ENCODE measurements at regions not wholly inside any gene's neighbourhood (a gene's known extent, or its start where the extent isn't known, plus 50 kb on each side); places are given as distances from the start of the nearest gene placed in this dataset.

DNA sequence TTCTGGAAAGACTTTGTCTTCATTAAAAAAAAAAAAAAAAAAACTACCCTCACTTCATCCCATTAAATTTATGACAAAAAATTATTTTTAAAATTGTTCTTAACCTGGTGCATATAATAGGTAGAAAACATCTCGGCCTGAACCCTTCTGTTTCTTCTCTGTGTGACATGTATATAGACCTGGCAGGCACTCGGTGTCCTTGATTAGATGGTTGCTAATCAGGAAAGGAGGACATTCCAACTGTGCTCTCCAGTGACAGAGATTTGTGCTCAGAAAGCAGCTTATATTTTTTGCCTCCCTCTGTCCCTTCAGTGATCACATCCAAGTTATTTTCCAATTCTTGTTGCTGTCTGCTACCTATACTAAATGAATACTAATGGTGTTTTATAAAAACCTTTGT is 355.6 kb downstream of the CBLL2 start:
- POLR2A ChIA-PET = no interaction called here
- Histone ChIP-seq H3K36me3 (ENCODE audit: insufficient read depth, low read length) (no peaks in the 10 kb centered on the region), H3K4me1 (ENCODE audit: insufficient read depth, low read length) (no peaks in the 10 kb centered on the region), H3K9me3 (ENCODE audit: low read length) (no peaks in the 10 kb centered on the region), H3K27me3 (ENCODE audit: insufficient read depth, low read length, poor library complexity, severe bottlenecking) (no peaks in the 10 kb centered on the region), H3K27ac (ENCODE audit: low read depth, low read length) (no peak overlapping the region), H3K4me3 (ENCODE audit: low read length) (no peak overlapping the region)
- no peak for DNase-seq
- Mint-ChIP-seq H3K4me3 (no peak overlapping the region), H3K9me3 (peaks cover 0 to 4% (median 0%) of the 10 kb centered on the region in 5 donors), H3K4me1 (no peaks in the 10 kb centered on the region), H3K27ac (no peak overlapping the region), H3K27me3 (no peaks in the 10 kb centered on the region), H3K36me3 (no peaks in the 10 kb centered on the region)
- CTCF ChIA-PET = no interaction called here

DNA sequence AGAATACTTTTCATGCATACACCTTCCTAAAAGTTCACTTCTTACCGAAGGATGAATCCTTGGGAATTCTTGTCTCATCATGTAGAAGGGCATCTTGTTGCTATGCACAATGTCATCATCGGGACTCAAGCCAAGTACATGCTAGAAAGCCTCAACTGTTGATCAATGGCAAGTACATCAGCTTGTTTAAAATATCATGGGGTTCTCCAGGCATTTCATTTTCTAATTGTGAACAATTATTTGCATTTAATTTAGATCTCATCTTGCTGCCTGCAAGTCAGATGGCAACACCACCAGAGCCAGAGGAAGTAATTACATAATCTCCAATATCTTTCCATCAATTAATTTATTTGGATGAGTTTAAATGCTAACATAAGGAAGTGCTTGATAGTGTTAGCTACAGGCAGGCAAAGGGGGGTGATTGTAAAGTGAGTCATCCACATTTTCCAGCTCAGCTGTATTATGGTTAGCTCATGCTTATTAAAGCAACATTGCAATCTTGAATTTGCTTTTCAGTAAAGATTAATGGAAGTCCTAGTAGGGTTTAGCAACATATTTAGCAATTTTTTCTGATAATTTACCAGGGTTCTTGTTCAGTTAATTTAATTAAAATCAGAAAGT is 356.5 kb downstream of the CBLL2 start:
- no peak overlapping the region for H3K27ac ChIP-seq (ENCODE audit: low read depth, low read length)
- no peak overlapping the region for H3K4me3 ChIP-seq (ENCODE audit: low read length)
- H3K27ac Mint-ChIP-seq = no peak overlapping the region
- POLR2A ChIA-PET = no interaction called here
- H3K4me1 Mint-ChIP-seq = no peaks in the 10 kb centered on the region
- no peaks in the 10 kb centered on the region for H3K36me3 ChIP-seq (ENCODE audit: insufficient read depth, low read length)
- DNase-seq = no peak
- CTCF ChIA-PET = no interaction called here
- no peaks in the 10 kb centered on the region for H3K9me3 ChIP-seq (ENCODE audit: low read length)
- peaks cover 0 to 4% (median 0%) of the 10 kb centered on the region in 5 donors for H3K9me3 Mint-ChIP-seq
- no peaks in the 10 kb centered on the region for H3K36me3 Mint-ChIP-seq
- H3K4me1 ChIP-seq (ENCODE audit: insufficient read depth, low read length) = no peaks in the 10 kb centered on the region
- no peak overlapping the region for H3K4me3 Mint-ChIP-seq
- H3K27me3 Mint-ChIP-seq = no peaks in the 10 kb centered on the region
- H3K27me3 ChIP-seq (ENCODE audit: insufficient read depth, low read length, poor library complexity, severe bottlenecking) = no peaks in the 10 kb centered on the region

DNA sequence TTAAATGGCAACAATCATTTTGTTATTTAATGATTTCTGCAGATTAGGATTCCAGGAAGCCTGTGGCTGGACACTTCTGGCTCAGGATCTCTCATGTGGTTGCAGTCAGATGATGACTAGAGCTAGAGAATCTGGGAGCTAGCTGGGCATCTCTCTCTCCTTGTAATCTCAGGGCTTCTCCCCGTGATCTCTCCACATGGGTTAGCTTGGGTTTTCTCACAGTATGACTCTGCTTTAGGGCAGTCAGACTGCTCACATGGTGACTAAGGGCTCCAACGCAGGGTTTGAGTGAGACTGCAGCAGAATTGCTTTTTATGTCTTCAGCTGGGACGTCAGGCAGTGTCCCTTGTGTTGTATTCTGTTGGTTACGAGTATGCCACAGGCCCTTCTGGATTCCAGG is 361.4 kb downstream of the CBLL2 start:
- POLR2A ChIA-PET = no interaction called here
- Histone ChIP-seq H3K27me3 (ENCODE audit: insufficient read depth, low read length, poor library complexity, severe bottlenecking) (no peaks in the 10 kb centered on the region), H3K4me3 (ENCODE audit: low read length) (no peak overlapping the region), H3K9me3 (ENCODE audit: low read length) (no peaks in the 10 kb centered on the region), H3K27ac (ENCODE audit: low read depth, low read length) (no peak overlapping the region), H3K4me1 (ENCODE audit: insufficient read depth, low read length) (no peaks in the 10 kb centered on the region), H3K36me3 (ENCODE audit: insufficient read depth, low read length) (no peaks in the 10 kb centered on the region)
- Mint-ChIP-seq H3K27me3 (no peaks in the 10 kb centered on the region), H3K9me3 (peaks cover 0 to 7% (median 0%) of the 10 kb centered on the region in 5 donors), H3K36me3 (no peaks in the 10 kb centered on the region), H3K4me3 (no peak overlapping the region), H3K27ac (no peak overlapping the region), H3K4me1 (no peaks in the 10 kb centered on the region)
- CTCF ChIA-PET = no interaction called here
- no peak for DNase-seq

DNA sequence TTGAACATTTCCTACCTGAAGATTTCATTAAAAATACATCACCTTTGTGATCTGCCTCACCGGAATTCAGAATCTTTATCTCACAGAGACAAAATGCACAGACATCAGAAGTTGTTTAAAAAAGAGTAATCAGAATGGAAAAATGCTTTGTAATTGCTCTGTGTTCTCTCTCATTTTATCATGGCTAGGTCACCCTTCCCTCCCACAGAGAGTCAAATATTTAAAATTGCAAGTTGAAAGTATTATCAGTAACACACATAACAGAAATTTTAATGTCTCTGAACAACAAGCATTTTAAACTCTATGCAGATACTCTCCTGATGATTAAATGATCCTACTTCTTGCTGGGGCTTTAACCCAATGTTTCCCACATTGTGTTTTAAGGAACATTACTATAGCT is 362.0 kb downstream of the CBLL2 start:
- no peaks in the 10 kb centered on the region for H3K27me3 Mint-ChIP-seq
- ChIA-PET CTCF (no interaction called here), POLR2A (no interaction called here)
- no peak overlapping the region for H3K27ac ChIP-seq (ENCODE audit: low read depth, low read length)
- H3K4me3 Mint-ChIP-seq = no peak overlapping the region
- H3K4me3 ChIP-seq (ENCODE audit: low read length) = no peak overlapping the region
- H3K4me1 ChIP-seq (ENCODE audit: insufficient read depth, low read length) = no peaks in the 10 kb centered on the region
- H3K9me3 ChIP-seq (ENCODE audit: low read length) = no peaks in the 10 kb centered on the region
- no peaks in the 10 kb centered on the region for H3K27me3 ChIP-seq (ENCODE audit: insufficient read depth, low read length, poor library complexity, severe bottlenecking)
- peaks cover 0 to 7% (median 0%) of the 10 kb centered on the region in 5 donors for H3K9me3 Mint-ChIP-seq
- H3K4me1 Mint-ChIP-seq = no peaks in the 10 kb centered on the region
- DNase-seq = no peak
- H3K27ac Mint-ChIP-seq = no peak overlapping the region
- no peaks in the 10 kb centered on the region for H3K36me3 Mint-ChIP-seq
- H3K36me3 ChIP-seq (ENCODE audit: insufficient read depth, low read length) = no peaks in the 10 kb centered on the region

DNA sequence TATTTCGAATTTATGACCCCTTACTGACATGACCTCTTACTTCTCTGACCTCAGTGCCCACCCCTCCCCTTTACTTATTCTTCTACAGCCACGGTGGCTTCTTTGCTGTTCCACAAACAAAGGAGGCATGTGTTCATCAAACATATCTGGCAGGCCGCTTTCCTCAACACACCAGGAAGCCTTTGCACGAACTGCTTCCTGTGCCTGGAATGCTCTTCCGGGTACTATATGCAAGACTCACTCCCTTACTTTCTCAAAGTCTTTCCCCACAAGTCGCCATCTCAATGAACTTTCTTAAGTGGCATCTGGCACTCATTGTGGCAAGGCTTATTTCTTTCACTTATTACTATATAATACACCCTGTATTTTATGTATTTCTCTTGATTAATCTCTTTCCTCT is 351.5 kb upstream of the DDX53 start:
- H3K36me3 Mint-ChIP-seq = no peaks in the 10 kb centered on the region
- H3K4me3 ChIP-seq (ENCODE audit: low read length) = no peak overlapping the region
- H3K4me3 Mint-ChIP-seq = no peak overlapping the region
- peaks cover 0 to 6% (median 0%) of the 10 kb centered on the region in 5 donors for H3K9me3 Mint-ChIP-seq
- no peak overlapping the region for H3K27ac ChIP-seq (ENCODE audit: low read depth, low read length)
- no peaks in the 10 kb centered on the region for H3K27me3 ChIP-seq (ENCODE audit: insufficient read depth, low read length, poor library complexity, severe bottlenecking)
- CTCF ChIA-PET = no interaction called here
- no peaks in the 10 kb centered on the region for H3K9me3 ChIP-seq (ENCODE audit: low read length)
- no peak for DNase-seq
- H3K4me1 Mint-ChIP-seq = no peaks in the 10 kb centered on the region
- H3K27ac Mint-ChIP-seq = no peak overlapping the region
- H3K4me1 ChIP-seq (ENCODE audit: insufficient read depth, low read length) = no peaks in the 10 kb centered on the region
- H3K36me3 ChIP-seq (ENCODE audit: insufficient read depth, low read length) = no peaks in the 10 kb centered on the region
- POLR2A ChIA-PET = no interaction called here
- no peaks in the 10 kb centered on the region for H3K27me3 Mint-ChIP-seq

DNA sequence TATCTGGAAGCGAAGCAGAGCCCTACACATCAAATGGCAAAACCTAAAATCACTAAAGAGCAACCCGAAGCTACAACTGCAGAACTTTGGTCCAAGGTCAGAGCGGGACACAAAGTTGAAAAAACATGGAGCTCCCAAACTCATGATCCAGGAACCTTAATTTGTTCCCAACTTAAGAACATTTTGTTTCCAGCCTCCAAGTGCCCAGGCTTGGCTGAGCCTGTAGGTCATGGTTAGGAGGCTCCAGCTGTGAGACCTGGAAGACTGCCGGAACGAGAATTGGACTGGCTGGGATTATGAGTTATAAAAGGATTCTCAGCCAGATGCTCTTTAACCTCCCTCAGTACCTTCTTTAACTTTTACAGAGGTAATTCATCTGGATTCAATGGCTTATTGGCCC is 349.1 kb upstream of the DDX53 start:
- no peaks in the 10 kb centered on the region for H3K36me3 Mint-ChIP-seq

DNA sequence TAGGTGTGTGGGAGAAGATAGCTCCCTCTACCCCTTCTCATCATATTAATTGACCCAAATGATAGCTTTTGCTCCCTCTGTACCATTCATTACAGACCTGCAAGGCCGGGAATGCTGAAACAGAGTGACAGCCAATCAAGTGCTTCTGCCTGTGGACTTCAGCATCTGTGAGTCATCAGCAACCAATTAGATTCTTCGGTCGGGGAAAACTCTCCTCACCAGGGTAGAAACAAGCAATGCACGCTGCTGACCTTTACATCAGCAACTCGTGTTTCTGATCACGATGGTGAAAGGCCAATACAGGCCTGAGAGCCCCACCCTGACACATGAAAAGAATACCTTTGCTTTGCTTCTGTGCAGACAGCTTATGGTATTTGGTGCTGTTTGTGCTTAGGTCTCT is 347.2 kb upstream of the DDX53 start:
- no peaks in the 10 kb centered on the region for H3K9me3 ChIP-seq (ENCODE audit: low read length)
- no peaks in the 10 kb centered on the region for H3K4me1 ChIP-seq (ENCODE audit: insufficient read depth, low read length)
- Mint-ChIP-seq H3K27me3 (no peaks in the 10 kb centered on the region), H3K4me3 (no peak overlapping the region), H3K27ac (no peak overlapping the region), H3K36me3 (no peaks in the 10 kb centered on the region), H3K4me1 (no peaks in the 10 kb centered on the region), H3K9me3 (peaks cover 0 to 2% (median 0%) of the 10 kb centered on the region in 5 donors)
- ChIA-PET POLR2A (no interaction called here), CTCF (no interaction called here)
- H3K36me3 ChIP-seq (ENCODE audit: insufficient read depth, low read length) = no peaks in the 10 kb centered on the region
- no peak overlapping the region for H3K27ac ChIP-seq (ENCODE audit: low read depth, low read length)
- DNase-seq = no peak
- no peaks in the 10 kb centered on the region for H3K27me3 ChIP-seq (ENCODE audit: insufficient read depth, low read length, poor library complexity, severe bottlenecking)
- H3K4me3 ChIP-seq (ENCODE audit: low read length) = no peak overlapping the region

More for the DNA sequence above, 349.1 kb upstream of the DDX53 start:
- Histone ChIP-seq H3K9me3 (ENCODE audit: low read length) (no peaks in the 10 kb centered on the region), H3K27me3 (ENCODE audit: insufficient read depth, low read length, poor library complexity, severe bottlenecking) (no peaks in the 10 kb centered on the region), H3K36me3 (ENCODE audit: insufficient read depth, low read length) (no peaks in the 10 kb centered on the region), H3K4me1 (ENCODE audit: insufficient read depth, low read length) (no peaks in the 10 kb centered on the region), H3K27ac (ENCODE audit: low read depth, low read length) (no peak overlapping the region), H3K4me3 (ENCODE audit: low read length) (no peak overlapping the region)
- Mint-ChIP-seq H3K27ac (no peak overlapping the region), H3K4me3 (no peak overlapping the region), H3K27me3 (no peaks in the 10 kb centered on the region), H3K4me1 (no peaks in the 10 kb centered on the region), H3K9me3 (peaks cover 0 to 6% (median 0%) of the 10 kb centered on the region in 5 donors)
- no peak for DNase-seq
- ChIA-PET POLR2A (no interaction called here), CTCF (no interaction called here)

DNA sequence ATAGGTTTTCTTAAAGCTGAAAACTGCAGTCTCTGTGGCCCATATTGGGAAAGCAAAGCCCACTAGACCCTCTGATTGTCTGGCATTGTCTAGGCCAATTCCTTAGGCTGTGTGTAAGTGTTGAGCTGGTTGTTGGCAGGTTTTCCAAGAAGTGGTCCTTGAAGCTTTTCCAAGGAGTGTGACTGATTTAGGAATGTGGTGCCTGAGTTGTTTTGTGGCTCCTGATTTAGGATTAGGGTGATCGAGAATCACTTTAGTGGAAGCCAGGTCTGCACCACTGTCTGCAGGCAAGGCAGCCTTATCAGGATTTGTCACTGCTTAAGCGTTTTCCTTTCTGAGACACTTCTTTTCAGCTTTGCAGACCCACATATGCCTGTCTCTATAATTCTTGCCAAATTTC is 339.0 kb upstream of the DDX53 start:
- H3K4me3 Mint-ChIP-seq = no peak overlapping the region
- ChIA-PET POLR2A (no interaction called here), CTCF (no interaction called here)
- H3K36me3 ChIP-seq (ENCODE audit: insufficient read depth, low read length) = no peaks in the 10 kb centered on the region
- no peaks in the 10 kb centered on the region for H3K4me1 ChIP-seq (ENCODE audit: insufficient read depth, low read length)
- no peak overlapping the region for H3K27ac ChIP-seq (ENCODE audit: low read depth, low read length)
- H3K27me3 Mint-ChIP-seq = peaks cover 0 to 1% of the 10 kb centered on the region in 2 donors
- H3K9me3 Mint-ChIP-seq = peaks cover 0 to 5% (median 0%) of the 10 kb centered on the region in 5 donors
- H3K4me1 Mint-ChIP-seq = no peaks in the 10 kb centered on the region
- H3K27me3 ChIP-seq (ENCODE audit: insufficient read depth, low read length, poor library complexity, severe bottlenecking) = no peaks in the 10 kb centered on the region
- no peak overlapping the region for H3K4me3 ChIP-seq (ENCODE audit: low read length)
- H3K9me3 ChIP-seq (ENCODE audit: low read length) = no peaks in the 10 kb centered on the region
- no peaks in the 10 kb centered on the region for H3K36me3 Mint-ChIP-seq
- H3K27ac Mint-ChIP-seq = no peak overlapping the region
- no peak for DNase-seq

DNA sequence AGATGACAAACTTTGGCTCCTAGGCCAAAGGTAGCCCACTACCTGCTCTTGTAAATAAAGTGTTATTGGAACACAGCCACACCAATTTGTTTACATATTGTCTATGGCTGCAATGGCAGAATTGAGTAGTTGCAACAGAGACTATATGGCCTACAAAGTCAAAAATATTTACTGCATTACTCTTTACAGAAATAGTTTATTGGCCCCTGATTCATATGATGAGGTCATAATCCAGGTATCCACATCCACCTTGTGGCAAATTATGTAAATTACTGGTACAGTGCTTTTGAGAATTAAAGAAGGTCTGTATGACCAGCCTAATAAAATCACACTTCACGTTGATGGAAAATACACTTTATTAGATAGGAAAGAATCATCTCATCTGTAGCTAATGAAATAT is 337.0 kb upstream of the DDX53 start:
- no peak for DNase-seq
- Histone ChIP-seq H3K9me3 (ENCODE audit: low read length) (no peaks in the 10 kb centered on the region), H3K27ac (ENCODE audit: low read depth, low read length) (no peak overlapping the region), H3K4me1 (ENCODE audit: insufficient read depth, low read length) (no peaks in the 10 kb centered on the region), H3K27me3 (ENCODE audit: insufficient read depth, low read length, poor library complexity, severe bottlenecking) (no peaks in the 10 kb centered on the region), H3K4me3 (ENCODE audit: low read length) (no peak overlapping the region), H3K36me3 (ENCODE audit: insufficient read depth, low read length) (no peaks in the 10 kb centered on the region)
- H3K27ac Mint-ChIP-seq = no peak overlapping the region
- no peaks in the 10 kb centered on the region for H3K36me3 Mint-ChIP-seq
- peaks cover 0 to 3% of the 10 kb centered on the region in 2 donors for H3K27me3 Mint-ChIP-seq
- ChIA-PET CTCF (no interaction called here), POLR2A (no interaction called here)
- no peaks in the 10 kb centered on the region for H3K4me1 Mint-ChIP-seq
- H3K9me3 Mint-ChIP-seq = peaks cover 0 to 5% (median 0%) of the 10 kb centered on the region in 5 donors
- no peak overlapping the region for H3K4me3 Mint-ChIP-seq

All from CD8-positive, alpha-beta memory T cell (primary cell).